ENCODE measurements at regions not wholly inside any gene's neighbourhood (a gene's known extent, or its start where the extent isn't known, plus 50 kb on each side); places are given as distances from the start of the nearest gene placed in this dataset.

GRCh38 chr15:70525551-70525950 is 237.8 kb downstream of the UACA start:
- H3K27ac Mint-ChIP-seq, result no peak overlapping the region
- 94% methylated on average over 1 of the region's 1 CpG for WGBS (ENCODE audit: insufficient coverage)

GRCh38 chr15:70524470-70524869 is 238.9 kb downstream of the UACA start:
- DNase-seq (no peak), ATAC-seq (no peak)
- H3K27me3 Mint-ChIP-seq (ENCODE audit: low read depth in 2 of 2), result peaks cover 9 to 10% of the 10 kb centered on the region in 2 donors
- no peak overlapping the region for H3K27ac Mint-ChIP-seq
- peaks cover 13 to 17% of the 10 kb centered on the region in 2 donors for H3K4me1 Mint-ChIP-seq
- H3K27me3 ChIP-seq (ENCODE audit: control insufficient read depth, insufficient read depth, low read length), result no peaks in the 10 kb centered on the region
- H3K4me3 ChIP-seq (ENCODE audit: low read length), result no peak overlapping the region
- H3K36me3 ChIP-seq (ENCODE audit: control insufficient read depth, insufficient read depth, low read length), result no peaks in the 10 kb centered on the region
- no peak for TF ChIP-seq CTCF (IDR thresholded peaks at IDR 0.05)
- no peak overlapping the region for H3K4me3 Mint-ChIP-seq
- H3K9me3 Mint-ChIP-seq, result peaks cover 3% of the 10 kb centered on the region in 2 donors
- no peaks in the 10 kb centered on the region for H3K9me3 ChIP-seq (ENCODE audit: control insufficient read depth, insufficient read depth, low read length)
- peaks cover 31% of the 10 kb centered on the region for H3K4me1 ChIP-seq (ENCODE audit: control insufficient read depth, insufficient read depth, low read length)
- H3K27ac ChIP-seq (ENCODE audit: low read length), result no peak overlapping the region
- intact Hi-C loops (cut with micrococcal nuclease), result no loop called here
- no peaks in the 10 kb centered on the region for H3K36me3 Mint-ChIP-seq
- 85% methylated on average over 5 of the region's 6 CpGs for WGBS (ENCODE audit: insufficient coverage)

More at GRCh38 chr15:70525551-70525950, 237.8 kb downstream of the UACA start:
- Histone ChIP-seq H3K4me1 (ENCODE audit: control insufficient read depth, insufficient read depth, low read length) (peaks cover 33% of the 10 kb centered on the region), H3K36me3 (ENCODE audit: control insufficient read depth, insufficient read depth, low read length) (no peaks in the 10 kb centered on the region), H3K9me3 (ENCODE audit: control insufficient read depth, insufficient read depth, low read length) (no peaks in the 10 kb centered on the region), H3K27ac (ENCODE audit: low read length) (no peak overlapping the region), H3K4me3 (ENCODE audit: low read length) (no peak overlapping the region), H3K27me3 (ENCODE audit: control insufficient read depth, insufficient read depth, low read length) (no peaks in the 10 kb centered on the region)
- ATAC-seq (no peak), DNase-seq (no peak)
- Mint-ChIP-seq H3K9me3 (peaks cover 3% of the 10 kb centered on the region in 2 donors), H3K27me3 (ENCODE audit: low read depth in 2 of 2) (peaks cover 2 to 9% of the 10 kb centered on the region in 2 donors), H3K4me1 (peaks cover 13 to 24% of the 10 kb centered on the region in 2 donors), H3K36me3 (no peaks in the 10 kb centered on the region), H3K4me3 (no peak overlapping the region)
- TF ChIP-seq CTCF (IDR thresholded peaks at IDR 0.05), result no peak
- intact Hi-C loops (cut with micrococcal nuclease), result no loop called here

GRCh38 chr15:70523616-70524015 is 239.7 kb downstream of the UACA start:
- Mint-ChIP-seq H3K27me3 (ENCODE audit: low read depth in 2 of 2) (peaks cover 15 to 18% of the 10 kb centered on the region in 2 donors), H3K4me3 (no peak overlapping the region), H3K9me3 (peaks cover 3% of the 10 kb centered on the region in 2 donors), H3K4me1 (peaks cover 8% of the 10 kb centered on the region in 2 donors), H3K27ac (no peak overlapping the region), H3K36me3 (no peaks in the 10 kb centered on the region)
- Histone ChIP-seq H3K4me3 (ENCODE audit: low read length) (no peak overlapping the region), H3K4me1 (ENCODE audit: control insufficient read depth, insufficient read depth, low read length) (peaks cover 23% of the 10 kb centered on the region), H3K9me3 (ENCODE audit: control insufficient read depth, insufficient read depth, low read length) (no peaks in the 10 kb centered on the region), H3K27ac (ENCODE audit: low read length) (no peak overlapping the region), H3K27me3 (ENCODE audit: control insufficient read depth, insufficient read depth, low read length) (no peaks in the 10 kb centered on the region), H3K36me3 (ENCODE audit: control insufficient read depth, insufficient read depth, low read length) (no peaks in the 10 kb centered on the region)
- DNase-seq, result no peak
- 92% methylated on average over 7 of the region's 7 CpGs for WGBS (ENCODE audit: insufficient coverage)
- no peak for TF ChIP-seq CTCF (IDR thresholded peaks at IDR 0.05)
- ATAC-seq, result no peak
- intact Hi-C loops (cut with micrococcal nuclease), result no loop called here

- H3K36me3 Mint-ChIP-seq, result no peaks in the 10 kb centered on the region
- no peak overlapping the region for H3K4me3 Mint-ChIP-seq
- Histone ChIP-seq H3K27ac (ENCODE audit: low read length) (no peak overlapping the region), H3K4me1 (ENCODE audit: control insufficient read depth, insufficient read depth, low read length) (peaks cover 19% of the 10 kb centered on the region), H3K9me3 (ENCODE audit: control insufficient read depth, insufficient read depth, low read length) (no peaks in the 10 kb centered on the region), H3K4me3 (ENCODE audit: low read length) (no peak overlapping the region), H3K36me3 (ENCODE audit: control insufficient read depth, insufficient read depth, low read length) (no peaks in the 10 kb centered on the region), H3K27me3 (ENCODE audit: control insufficient read depth, insufficient read depth, low read length) (no peaks in the 10 kb centered on the region)
- DNase-seq (no peak), ATAC-seq (no peak)
- no peak for TF ChIP-seq CTCF (IDR thresholded peaks at IDR 0.05)
- H3K4me1 Mint-ChIP-seq, result peaks cover 3 to 4% of the 10 kb centered on the region in 2 donors
- intact Hi-C loops (cut with micrococcal nuclease), result no loop called here
- peaks cover 17 to 23% of the 10 kb centered on the region in 2 donors for H3K27me3 Mint-ChIP-seq (ENCODE audit: low read depth in 2 of 2)
- WGBS (ENCODE audit: insufficient coverage), result 83% methylated on average over 1 of the region's 5 CpGs
- no peak overlapping the region for H3K27ac Mint-ChIP-seq
- H3K9me3 Mint-ChIP-seq, result peaks cover 1 to 2% of the 10 kb centered on the region in 2 donors
These were observed 240.2 kb downstream of the UACA start for GRCh38 chr15:70523192-70523591.
